Neural crest cell (in vitro differentiated cells): ENCODE measurements at regions not wholly inside any gene's neighbourhood (a gene's known extent, or its start where the extent isn't known, plus 50 kb on each side); places are given as distances from the start of the nearest gene placed in this dataset.
"Not testable (repeated sequence)": the region's sequence is repeated elsewhere in the genome, so short reads cannot be mapped to it uniquely, and the experiment has no call there.

Source experiments
- DNase-seq: peaks from one replicate; pipeline ENCODE4 v3.0.0; 2021; ENCODE audit warnings: low read depth, mixed read lengths, low spot score
- H3K27ac Mint-ChIP-seq: one replicate; pipeline ENCODE4 v1.8.0; 2021; ENCODE audit warnings: mild to moderate bottlenecking, mixed read lengths; ENCODE audit not compliant: unreplicated experiment
- H3K27me3 Mint-ChIP-seq: 2 replicates; pipeline ENCODE4 v1.8.0; 2021; ENCODE audit warnings: low read depth, mild to moderate bottlenecking, mixed read lengths
- H3K36me3 Mint-ChIP-seq: 2 replicates; pipeline ENCODE4 v1.8.0; 2021; ENCODE audit warnings: low read depth, mild to moderate bottlenecking, mixed read lengths
- H3K4me1 Mint-ChIP-seq: 2 replicates; pipeline ENCODE4 v1.8.0; 2021; ENCODE audit warnings: mixed read lengths
- H3K4me3 Mint-ChIP-seq: one replicate; pipeline ENCODE4 v1.8.0; 2021; ENCODE audit warnings: mild to moderate bottlenecking, mixed read lengths
- H3K9me3 Mint-ChIP-seq: 2 replicates; pipeline ENCODE4 v1.8.0; 2021; ENCODE audit warnings: mixed read lengths

- not testable (repeated sequence) for H3K9me3 Mint-ChIP-seq, H3K4me1 Mint-ChIP-seq, H3K36me3 Mint-ChIP-seq, DNase-seq, H3K4me3 Mint-ChIP-seq, H3K27ac Mint-ChIP-seq, H3K27me3 Mint-ChIP-seq
These were observed 545.5 kb downstream of the RPIA start for GRCh38 chr2:89236832-89237450.

- not testable (repeated sequence) for DNase-seq
These were observed 546.3 kb downstream of the RPIA start for GRCh38 chr2:89237783-89238182.

GRCh38 chr2:89243114-89243700, 551.7 kb downstream of the RPIA start:
- H3K9me3 Mint-ChIP-seq, H3K27me3 Mint-ChIP-seq, DNase-seq, H3K36me3 Mint-ChIP-seq, H3K4me3 Mint-ChIP-seq, H3K4me1 Mint-ChIP-seq, H3K27ac Mint-ChIP-seq: not testable (repeated sequence)

More at GRCh38 chr2:89237783-89238182, 546.3 kb downstream of the RPIA start:
- not testable (repeated sequence) for H3K27ac Mint-ChIP-seq, H3K27me3 Mint-ChIP-seq, H3K4me1 Mint-ChIP-seq, H3K4me3 Mint-ChIP-seq, H3K9me3 Mint-ChIP-seq, H3K36me3 Mint-ChIP-seq

- H3K36me3 Mint-ChIP-seq, H3K4me1 Mint-ChIP-seq, H3K9me3 Mint-ChIP-seq, H3K27me3 Mint-ChIP-seq, DNase-seq, H3K4me3 Mint-ChIP-seq, H3K27ac Mint-ChIP-seq: not testable (repeated sequence)
These were observed 552.9 kb downstream of the RPIA start for GRCh38 chr2:89244407-89244806.

GRCh38 chr2:89245478-89245877, 554.0 kb downstream of the RPIA start:
- H3K9me3 Mint-ChIP-seq, H3K4me1 Mint-ChIP-seq, H3K36me3 Mint-ChIP-seq, H3K27me3 Mint-ChIP-seq, DNase-seq, H3K4me3 Mint-ChIP-seq, H3K27ac Mint-ChIP-seq: not testable (repeated sequence)

- H3K4me3 Mint-ChIP-seq, H3K27ac Mint-ChIP-seq, H3K9me3 Mint-ChIP-seq, H3K4me1 Mint-ChIP-seq, H3K36me3 Mint-ChIP-seq, DNase-seq, H3K27me3 Mint-ChIP-seq: not testable (repeated sequence)
These were observed 554.6 kb downstream of the RPIA start for GRCh38 chr2:89246027-89246426.

GRCh38 chr2:89246620-89247019, 555.1 kb downstream of the RPIA start:
- not testable (repeated sequence) for H3K4me3 Mint-ChIP-seq, H3K9me3 Mint-ChIP-seq, DNase-seq, H3K4me1 Mint-ChIP-seq, H3K27me3 Mint-ChIP-seq, H3K27ac Mint-ChIP-seq, H3K36me3 Mint-ChIP-seq

GRCh38 chr2:89255013-89255412, 563.5 kb downstream of the RPIA start:
- not testable (repeated sequence) for H3K9me3 Mint-ChIP-seq, H3K27ac Mint-ChIP-seq, H3K4me3 Mint-ChIP-seq, H3K27me3 Mint-ChIP-seq, DNase-seq, H3K4me1 Mint-ChIP-seq, H3K36me3 Mint-ChIP-seq

GRCh38 chr2:89273443-89273842, 582.0 kb downstream of the RPIA start:
- H3K27me3 Mint-ChIP-seq, H3K36me3 Mint-ChIP-seq, H3K27ac Mint-ChIP-seq, H3K9me3 Mint-ChIP-seq, H3K4me1 Mint-ChIP-seq, DNase-seq, H3K4me3 Mint-ChIP-seq: not testable (repeated sequence)

- not testable (repeated sequence) for H3K36me3 Mint-ChIP-seq, H3K27me3 Mint-ChIP-seq, H3K27ac Mint-ChIP-seq, H3K4me1 Mint-ChIP-seq, H3K9me3 Mint-ChIP-seq, DNase-seq, H3K4me3 Mint-ChIP-seq
These were observed 589.1 kb downstream of the RPIA start for GRCh38 chr2:89280536-89280935.

GRCh38 chr2:89286448-89287080, 595.1 kb downstream of the RPIA start:
- H3K4me1 Mint-ChIP-seq, H3K36me3 Mint-ChIP-seq, DNase-seq, H3K9me3 Mint-ChIP-seq, H3K4me3 Mint-ChIP-seq, H3K27ac Mint-ChIP-seq, H3K27me3 Mint-ChIP-seq: not testable (repeated sequence)

GRCh38 chr2:89287084-89287483, 595.6 kb downstream of the RPIA start:
- DNase-seq, H3K27me3 Mint-ChIP-seq, H3K4me1 Mint-ChIP-seq, H3K36me3 Mint-ChIP-seq, H3K4me3 Mint-ChIP-seq, H3K27ac Mint-ChIP-seq, H3K9me3 Mint-ChIP-seq: not testable (repeated sequence)

- H3K9me3 Mint-ChIP-seq, H3K27ac Mint-ChIP-seq, DNase-seq, H3K27me3 Mint-ChIP-seq, H3K36me3 Mint-ChIP-seq, H3K4me3 Mint-ChIP-seq, H3K4me1 Mint-ChIP-seq: not testable (repeated sequence)
These were observed 600.3 kb downstream of the RPIA start for GRCh38 chr2:89291717-89292298.

- not testable (repeated sequence) for DNase-seq, H3K27me3 Mint-ChIP-seq, H3K4me3 Mint-ChIP-seq, H3K4me1 Mint-ChIP-seq, H3K27ac Mint-ChIP-seq, H3K9me3 Mint-ChIP-seq, H3K36me3 Mint-ChIP-seq
These were observed 601.9 kb downstream of the RPIA start for GRCh38 chr2:89293399-89293798.
